A549 (cell line): ENCODE measurements at regions not wholly inside any gene's neighbourhood (a gene's known extent, or its start where the extent isn't known, plus 50 kb on each side); places are given as distances from the start of the nearest gene placed in this dataset.

Experiments used
- CHD2 ChIP-seq: fragments of 150-350 bp; IDR thresholded peaks from 2 replicates; pipeline ENCODE4 v1.6.1; 2014; ENCODE audit warnings: low read length; ENCODE audit not compliant: partially characterized antibody
- MAZ ChIP-seq: fragments of 150-350 bp; IDR thresholded peaks from 2 replicates; pipeline ENCODE4 v1.6.1; 2014; ENCODE audit warnings: antibody characterized with exemption, low read depth, low read length, borderline replicate concordance
- POLR2A ChIP-seq: IDR thresholded peaks from 2 replicates; pipeline ENCODE4 v1.6.1; 2012; ENCODE audit warnings: mild to moderate bottlenecking, low read length
- TF ChIP-seq, protein P1 (sequence below): fragments of >200 bp; sonication (Bioruptor Twin); formaldehyde crosslinking; IDR thresholded peaks from 3 replicates; pipeline ENCODE4 v1.5.1; 2016
- TF ChIP-seq, protein P2 (sequence below): fragments of 200-600 bp; sonication (generic); IDR thresholded peaks from 2 replicates; pipeline ENCODE4 v1.6.1; 2016; ENCODE audit warnings: antibody characterized with exemption, mild to moderate bottlenecking, moderate library complexity

GRCh38 chr13:99659226-99659625 lies 158.0 kb downstream of the TM9SF2 start:
- TF ChIP-seq POLR2A (no peak), CHD2 (no peak), MAZ (no peak)
- TF ChIP-seq, protein P1, sequence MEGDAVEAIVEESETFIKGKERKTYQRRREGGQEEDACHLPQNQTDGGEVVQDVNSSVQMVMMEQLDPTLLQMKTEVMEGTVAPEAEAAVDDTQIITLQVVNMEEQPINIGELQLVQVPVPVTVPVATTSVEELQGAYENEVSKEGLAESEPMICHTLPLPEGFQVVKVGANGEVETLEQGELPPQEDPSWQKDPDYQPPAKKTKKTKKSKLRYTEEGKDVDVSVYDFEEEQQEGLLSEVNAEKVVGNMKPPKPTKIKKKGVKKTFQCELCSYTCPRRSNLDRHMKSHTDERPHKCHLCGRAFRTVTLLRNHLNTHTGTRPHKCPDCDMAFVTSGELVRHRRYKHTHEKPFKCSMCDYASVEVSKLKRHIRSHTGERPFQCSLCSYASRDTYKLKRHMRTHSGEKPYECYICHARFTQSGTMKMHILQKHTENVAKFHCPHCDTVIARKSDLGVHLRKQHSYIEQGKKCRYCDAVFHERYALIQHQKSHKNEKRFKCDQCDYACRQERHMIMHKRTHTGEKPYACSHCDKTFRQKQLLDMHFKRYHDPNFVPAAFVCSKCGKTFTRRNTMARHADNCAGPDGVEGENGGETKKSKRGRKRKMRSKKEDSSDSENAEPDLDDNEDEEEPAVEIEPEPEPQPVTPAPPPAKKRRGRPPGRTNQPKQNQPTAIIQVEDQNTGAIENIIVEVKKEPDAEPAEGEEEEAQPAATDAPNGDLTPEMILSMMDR = no peak
- TF ChIP-seq, protein P2, sequence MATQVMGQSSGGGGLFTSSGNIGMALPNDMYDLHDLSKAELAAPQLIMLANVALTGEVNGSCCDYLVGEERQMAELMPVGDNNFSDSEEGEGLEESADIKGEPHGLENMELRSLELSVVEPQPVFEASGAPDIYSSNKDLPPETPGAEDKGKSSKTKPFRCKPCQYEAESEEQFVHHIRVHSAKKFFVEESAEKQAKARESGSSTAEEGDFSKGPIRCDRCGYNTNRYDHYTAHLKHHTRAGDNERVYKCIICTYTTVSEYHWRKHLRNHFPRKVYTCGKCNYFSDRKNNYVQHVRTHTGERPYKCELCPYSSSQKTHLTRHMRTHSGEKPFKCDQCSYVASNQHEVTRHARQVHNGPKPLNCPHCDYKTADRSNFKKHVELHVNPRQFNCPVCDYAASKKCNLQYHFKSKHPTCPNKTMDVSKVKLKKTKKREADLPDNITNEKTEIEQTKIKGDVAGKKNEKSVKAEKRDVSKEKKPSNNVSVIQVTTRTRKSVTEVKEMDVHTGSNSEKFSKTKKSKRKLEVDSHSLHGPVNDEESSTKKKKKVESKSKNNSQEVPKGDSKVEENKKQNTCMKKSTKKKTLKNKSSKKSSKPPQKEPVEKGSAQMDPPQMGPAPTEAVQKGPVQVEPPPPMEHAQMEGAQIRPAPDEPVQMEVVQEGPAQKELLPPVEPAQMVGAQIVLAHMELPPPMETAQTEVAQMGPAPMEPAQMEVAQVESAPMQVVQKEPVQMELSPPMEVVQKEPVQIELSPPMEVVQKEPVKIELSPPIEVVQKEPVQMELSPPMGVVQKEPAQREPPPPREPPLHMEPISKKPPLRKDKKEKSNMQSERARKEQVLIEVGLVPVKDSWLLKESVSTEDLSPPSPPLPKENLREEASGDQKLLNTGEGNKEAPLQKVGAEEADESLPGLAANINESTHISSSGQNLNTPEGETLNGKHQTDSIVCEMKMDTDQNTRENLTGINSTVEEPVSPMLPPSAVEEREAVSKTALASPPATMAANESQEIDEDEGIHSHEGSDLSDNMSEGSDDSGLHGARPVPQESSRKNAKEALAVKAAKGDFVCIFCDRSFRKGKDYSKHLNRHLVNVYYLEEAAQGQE = no peak
